ENCODE measurements at regions not wholly inside any gene's neighbourhood (a gene's known extent, or its start where the extent isn't known, plus 50 kb on each side); places are given as distances from the start of the nearest gene placed in this dataset.

- Histone ChIP-seq H3K27ac (no peak overlapping the region), H3K9me3 (no peaks in the 10 kb centered on the region), H3K4me1 (ENCODE audit: control insufficient read depth in 1 of 2, low read depth in 2 of 2) (no peaks in the 10 kb centered on the region), H3K36me3 (no peaks in the 10 kb centered on the region), H3K4me3 (no peak overlapping the region), H3K27me3 (replicated peaks; ENCODE audit: insufficient read depth) (no peaks in the 10 kb centered on the region)
- ATAC-seq (ENCODE audit: insufficient number of reproducible peaks, low FRiP score, low read depth) (no peak), DNase-seq (ENCODE audit: low spot score) (no peak)
- no peak for TF ChIP-seq CTCF (IDR thresholded peaks at IDR 0.05)
Observed at GRCh38 chr2:36031471-36031870, 324.1 kb upstream of the CRIM1 start.

DNA sequence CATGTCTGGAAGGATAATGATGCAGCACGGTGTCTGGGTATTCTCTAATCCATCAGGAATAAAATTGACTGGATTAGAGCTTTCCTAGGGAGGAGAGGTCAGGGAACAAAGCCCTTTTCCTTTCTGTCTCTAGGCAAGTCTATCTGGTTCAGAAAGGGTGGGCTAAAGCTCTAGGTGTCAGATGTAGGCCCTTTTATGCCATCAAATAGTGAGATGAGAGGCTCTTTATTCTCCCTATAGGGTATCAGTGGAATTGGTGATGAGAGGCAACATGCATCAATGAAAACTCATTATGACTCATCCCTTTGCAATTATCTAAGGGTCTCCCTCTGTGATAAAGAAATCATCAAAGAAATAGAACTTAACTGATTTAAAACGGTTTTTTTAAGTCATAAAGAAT is 328.0 kb upstream of the CRIM1 start:
- TF ChIP-seq CTCF (IDR thresholded peaks at IDR 0.05) = no peak
- Histone ChIP-seq H3K9me3 (no peaks in the 10 kb centered on the region), H3K36me3 (no peaks in the 10 kb centered on the region), H3K4me1 (ENCODE audit: control insufficient read depth in 1 of 2, low read depth in 2 of 2) (no peaks in the 10 kb centered on the region), H3K4me3 (no peak overlapping the region), H3K27me3 (replicated peaks; ENCODE audit: insufficient read depth) (no peaks in the 10 kb centered on the region), H3K27ac (no peak overlapping the region)
- ATAC-seq (ENCODE audit: insufficient number of reproducible peaks, low FRiP score, low read depth) = no peak
- no peak for DNase-seq (ENCODE audit: low spot score)

GRCh38 chr2:36013064-36013463 is 342.5 kb upstream of the CRIM1 start:
- TF ChIP-seq CTCF (IDR thresholded peaks at IDR 0.05) = no peak
- no peak overlapping the region for H3K27ac ChIP-seq
- no peak overlapping the region for H3K4me3 ChIP-seq
- ATAC-seq (ENCODE audit: insufficient number of reproducible peaks, low FRiP score, low read depth) (no peak), DNase-seq (ENCODE audit: low spot score) (no peak)
- no peaks in the 10 kb centered on the region for H3K4me1 ChIP-seq (ENCODE audit: control insufficient read depth in 1 of 2, low read depth in 2 of 2)
- no peaks in the 10 kb centered on the region for H3K27me3 ChIP-seq (replicated peaks; ENCODE audit: insufficient read depth)
- no peaks in the 10 kb centered on the region for H3K9me3 ChIP-seq
- no peaks in the 10 kb centered on the region for H3K36me3 ChIP-seq

DNA sequence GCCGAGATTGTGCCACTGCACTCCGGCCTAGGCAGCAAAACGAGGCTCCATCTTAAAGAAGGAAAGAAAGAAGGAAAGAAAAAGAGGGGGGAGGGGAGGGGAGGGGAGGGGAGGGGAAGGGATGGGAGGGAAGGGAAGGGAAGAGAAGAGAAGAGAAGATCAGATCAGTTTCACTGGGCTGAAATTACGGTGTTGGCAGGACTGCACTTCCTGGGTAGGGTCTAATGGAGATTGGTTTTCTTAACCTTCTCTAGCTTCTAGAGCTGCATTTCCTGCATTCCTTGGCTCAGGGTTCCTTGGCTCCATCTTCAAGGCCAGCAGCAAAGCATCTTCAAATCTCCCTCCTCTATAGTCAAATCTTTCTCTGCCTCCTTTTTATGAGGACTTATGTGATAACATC is 349.1 kb upstream of the CRIM1 start:
- Histone ChIP-seq H3K4me3 (no peak overlapping the region), H3K36me3 (no peaks in the 10 kb centered on the region), H3K9me3 (no peaks in the 10 kb centered on the region), H3K4me1 (ENCODE audit: control insufficient read depth in 1 of 2, low read depth in 2 of 2) (no peaks in the 10 kb centered on the region), H3K27me3 (replicated peaks; ENCODE audit: insufficient read depth) (no peaks in the 10 kb centered on the region), H3K27ac (no peak overlapping the region)
- DNase-seq (ENCODE audit: low spot score) = no peak
- no peak for ATAC-seq (ENCODE audit: insufficient number of reproducible peaks, low FRiP score, low read depth)
- TF ChIP-seq CTCF (IDR thresholded peaks at IDR 0.05) = no peak

- H3K4me3 ChIP-seq = no peak overlapping the region
- H3K9me3 ChIP-seq = no peaks in the 10 kb centered on the region
- no peaks in the 10 kb centered on the region for H3K36me3 ChIP-seq
- H3K27ac ChIP-seq = no peak overlapping the region
- no peak for TF ChIP-seq CTCF (IDR thresholded peaks at IDR 0.05)
- no peak for DNase-seq (ENCODE audit: low spot score)
- H3K4me1 ChIP-seq (ENCODE audit: control insufficient read depth in 1 of 2, low read depth in 2 of 2) = no peaks in the 10 kb centered on the region
- ATAC-seq (ENCODE audit: insufficient number of reproducible peaks, low FRiP score, low read depth) = no peak
- H3K27me3 ChIP-seq (replicated peaks; ENCODE audit: insufficient read depth) = no peaks in the 10 kb centered on the region
Observed at GRCh38 chr2:36002941-36003340, 352.6 kb upstream of the CRIM1 start.
